SK-N-SH treated with all-trans-retinoic acid at 6 μM for 48 hours (cell line): ENCODE measurements at regions not wholly inside any gene's neighbourhood (a gene's known extent, or its start where the extent isn't known, plus 50 kb on each side); places are given as distances from the start of the nearest gene placed in this dataset.

Source experiments
- ARNTL ChIP-seq: fragments of 450-650 bp; formaldehyde crosslinking; IDR thresholded peaks from 2 replicates; pipeline ENCODE4 v1.5.0; 2020; ENCODE audit warnings: low read depth, mild to moderate bottlenecking, moderate library complexity, borderline replicate concordance
- PPARA ChIP-seq: fragments of 250-450 bp; sonication (Bioruptor Pico); IDR thresholded peaks from 2 replicates; pipeline ENCODE4 v1.5.0; 2020; ENCODE audit warnings: mild to moderate bottlenecking, borderline replicate concordance
- RARB ChIP-seq: fragments of 250-450 bp; sonication (Bioruptor Pico); IDR thresholded peaks from 2 replicates; pipeline ENCODE4 v1.8.0; 2021; ENCODE audit warnings: mild to moderate bottlenecking, moderate library complexity
- ZFP30 ChIP-seq: fragments of 450-650 bp; formaldehyde crosslinking; IDR thresholded peaks from 2 replicates; pipeline ENCODE4 v1.5.0; 2022; ENCODE audit warnings: mild to moderate bottlenecking, moderate library complexity
- TF ChIP-seq, protein P1 (sequence below): fragments of 250-450 bp; sonication (Bioruptor Pico); IDR thresholded peaks from 2 replicates; pipeline ENCODE4 v1.8.0; 2020; ENCODE audit warnings: mild to moderate bottlenecking, moderate library complexity, borderline replicate concordance
- TF ChIP-seq, protein P2 (sequence below): fragments of 250-450 bp; sonication (Bioruptor Pico); IDR thresholded peaks from 2 replicates; pipeline ENCODE4 v1.5.0; 2020; ENCODE audit warnings: mild to moderate bottlenecking, moderate library complexity

DNA sequence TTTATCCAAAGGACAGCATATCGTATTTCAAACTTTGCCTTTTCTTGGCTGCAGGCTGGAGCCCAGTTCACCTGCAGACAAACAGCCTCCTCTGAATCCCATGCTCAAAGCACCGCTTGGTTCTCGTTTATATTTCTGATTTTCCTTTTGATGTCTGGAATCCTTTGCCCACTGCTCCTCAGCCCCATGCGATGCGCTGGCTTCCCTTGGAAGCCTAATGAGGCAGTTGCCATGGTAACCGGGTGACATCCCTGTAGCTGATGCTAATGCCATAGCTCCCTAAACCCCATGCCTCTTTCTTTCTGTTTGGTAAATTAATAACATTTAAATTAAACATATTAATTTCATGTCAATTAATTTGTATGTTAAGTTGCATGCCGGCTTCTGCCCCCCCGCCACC lies 327.1 kb downstream of the PRDM2 start:
- TF ChIP-seq RARB (CRISPR knock-in tag): no peak
- no peak for TF ChIP-seq ARNTL (CRISPR knock-in tag)
- no peak for TF ChIP-seq PPARA (CRISPR knock-in tag)
- TF ChIP-seq, protein P1, sequence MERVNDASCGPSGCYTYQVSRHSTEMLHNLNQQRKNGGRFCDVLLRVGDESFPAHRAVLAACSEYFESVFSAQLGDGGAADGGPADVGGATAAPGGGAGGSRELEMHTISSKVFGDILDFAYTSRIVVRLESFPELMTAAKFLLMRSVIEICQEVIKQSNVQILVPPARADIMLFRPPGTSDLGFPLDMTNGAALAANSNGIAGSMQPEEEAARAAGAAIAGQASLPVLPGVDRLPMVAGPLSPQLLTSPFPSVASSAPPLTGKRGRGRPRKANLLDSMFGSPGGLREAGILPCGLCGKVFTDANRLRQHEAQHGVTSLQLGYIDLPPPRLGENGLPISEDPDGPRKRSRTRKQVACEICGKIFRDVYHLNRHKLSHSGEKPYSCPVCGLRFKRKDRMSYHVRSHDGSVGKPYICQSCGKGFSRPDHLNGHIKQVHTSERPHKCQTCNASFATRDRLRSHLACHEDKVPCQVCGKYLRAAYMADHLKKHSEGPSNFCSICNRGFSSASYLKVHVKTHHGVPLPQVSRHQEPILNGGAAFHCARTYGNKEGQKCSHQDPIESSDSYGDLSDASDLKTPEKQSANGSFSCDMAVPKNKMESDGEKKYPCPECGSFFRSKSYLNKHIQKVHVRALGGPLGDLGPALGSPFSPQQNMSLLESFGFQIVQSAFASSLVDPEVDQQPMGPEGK (CRISPR knock-in tag): no peak
- TF ChIP-seq, protein P2, sequence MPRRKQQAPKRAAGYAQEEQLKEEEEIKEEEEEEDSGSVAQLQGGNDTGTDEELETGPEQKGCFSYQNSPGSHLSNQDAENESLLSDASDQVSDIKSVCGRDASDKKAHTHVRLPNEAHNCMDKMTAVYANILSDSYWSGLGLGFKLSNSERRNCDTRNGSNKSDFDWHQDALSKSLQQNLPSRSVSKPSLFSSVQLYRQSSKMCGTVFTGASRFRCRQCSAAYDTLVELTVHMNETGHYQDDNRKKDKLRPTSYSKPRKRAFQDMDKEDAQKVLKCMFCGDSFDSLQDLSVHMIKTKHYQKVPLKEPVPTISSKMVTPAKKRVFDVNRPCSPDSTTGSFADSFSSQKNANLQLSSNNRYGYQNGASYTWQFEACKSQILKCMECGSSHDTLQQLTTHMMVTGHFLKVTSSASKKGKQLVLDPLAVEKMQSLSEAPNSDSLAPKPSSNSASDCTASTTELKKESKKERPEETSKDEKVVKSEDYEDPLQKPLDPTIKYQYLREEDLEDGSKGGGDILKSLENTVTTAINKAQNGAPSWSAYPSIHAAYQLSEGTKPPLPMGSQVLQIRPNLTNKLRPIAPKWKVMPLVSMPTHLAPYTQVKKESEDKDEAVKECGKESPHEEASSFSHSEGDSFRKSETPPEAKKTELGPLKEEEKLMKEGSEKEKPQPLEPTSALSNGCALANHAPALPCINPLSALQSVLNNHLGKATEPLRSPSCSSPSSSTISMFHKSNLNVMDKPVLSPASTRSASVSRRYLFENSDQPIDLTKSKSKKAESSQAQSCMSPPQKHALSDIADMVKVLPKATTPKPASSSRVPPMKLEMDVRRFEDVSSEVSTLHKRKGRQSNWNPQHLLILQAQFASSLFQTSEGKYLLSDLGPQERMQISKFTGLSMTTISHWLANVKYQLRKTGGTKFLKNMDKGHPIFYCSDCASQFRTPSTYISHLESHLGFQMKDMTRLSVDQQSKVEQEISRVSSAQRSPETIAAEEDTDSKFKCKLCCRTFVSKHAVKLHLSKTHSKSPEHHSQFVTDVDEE (CRISPR knock-in tag): no peak
- no peak for TF ChIP-seq ZFP30
